Suppressor macrophage (primary cell): ENCODE measurements at regions not wholly inside any gene's neighbourhood (a gene's known extent, or its start where the extent isn't known, plus 50 kb on each side); places are given as distances from the start of the nearest gene placed in this dataset.
"Not testable (repeated sequence)": the region's sequence is repeated elsewhere in the genome, so short reads cannot be mapped to it uniquely, and the experiment has no call there.

Experiments
- DNase-seq, 4 experiments: peaks; one replicate each; pipeline ENCODE4 v3.0.0-alpha.2; 2020 to 2022

GRCh38 chr17:77805970-77806369 lies 152.5 kb upstream of the TNRC6C start:
- DNase-seq: not testable (repeated sequence)

GRCh38 chr17:77807051-77807745 lies 151.3 kb upstream of the TNRC6C start:
- no peak for DNase-seq

DNA sequence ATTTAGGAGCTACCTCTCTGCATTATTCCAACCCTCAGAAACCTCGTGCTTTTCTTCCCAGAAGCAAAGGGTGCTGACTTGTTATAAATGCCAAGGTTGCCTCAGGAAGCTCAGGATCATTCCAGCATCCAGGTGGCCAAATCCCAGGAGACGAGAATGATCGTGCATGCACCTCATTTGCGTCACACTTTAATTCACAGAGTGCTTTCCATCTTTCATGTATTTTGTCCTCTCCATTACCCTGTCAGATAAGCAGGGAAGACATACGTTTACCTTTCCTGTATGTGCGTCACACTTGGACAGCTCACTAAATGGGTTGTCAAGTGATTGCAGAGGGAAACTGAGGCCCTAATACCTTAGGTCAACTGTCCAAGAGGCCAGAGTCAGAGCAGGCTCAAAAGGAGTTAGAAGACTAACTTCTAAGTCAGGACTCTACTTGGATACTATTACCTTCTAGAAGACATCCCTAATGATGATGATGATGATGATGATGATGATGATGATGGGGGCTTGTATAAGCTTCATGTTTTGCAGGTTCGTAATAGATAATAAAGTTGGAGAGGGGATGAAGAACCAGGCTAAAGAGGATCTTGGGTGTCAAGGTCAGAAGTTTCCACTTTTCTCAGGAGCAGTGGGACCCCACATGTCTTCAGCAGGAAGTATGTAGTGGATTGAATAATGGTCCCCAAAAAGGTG lies 150.6 kb upstream of the TNRC6C start:
- no peak for DNase-seq

DNA sequence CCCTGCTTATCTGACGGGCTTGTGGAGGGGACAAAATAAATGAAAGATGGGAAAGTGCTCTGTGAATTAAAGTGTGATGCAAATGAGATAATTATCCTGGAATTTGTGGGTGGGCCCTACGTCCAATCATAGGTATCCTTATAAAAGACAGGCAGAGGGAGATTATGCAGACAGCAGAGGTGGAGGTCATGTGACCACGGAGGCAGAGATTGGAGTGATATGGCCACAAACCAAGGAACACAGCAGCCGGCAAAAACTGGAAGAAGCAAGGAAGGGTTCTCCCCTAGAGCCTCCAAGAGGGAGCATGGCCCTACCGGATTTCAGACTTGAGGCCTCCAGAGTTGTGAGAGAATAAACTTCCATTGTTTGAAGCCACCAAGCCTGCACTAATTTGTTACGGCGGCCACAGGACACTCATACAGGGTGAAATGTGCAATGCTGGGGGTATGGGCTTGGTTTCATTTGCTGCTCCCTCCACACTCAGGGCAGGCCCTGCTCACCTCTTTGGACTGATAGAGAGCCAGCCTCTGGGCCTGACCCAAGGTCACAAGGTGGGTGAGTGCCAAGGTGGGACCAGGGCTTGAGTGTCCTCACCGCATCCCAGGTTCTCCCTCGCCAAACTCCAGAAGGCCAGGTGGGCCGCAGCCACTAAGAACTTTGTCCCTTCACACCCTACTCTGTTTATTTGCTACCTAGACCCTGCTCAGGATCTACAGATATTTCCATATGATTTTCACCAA lies 149.6 kb upstream of the TNRC6C start:
- no peak for DNase-seq

- no peak for DNase-seq
Observed at GRCh38 chr17:77809814-77810213, 148.7 kb upstream of the TNRC6C start.

GRCh38 chr17:77810536-77810935 lies 148.0 kb upstream of the TNRC6C start:
- no peak for DNase-seq

- no peak for DNase-seq
Observed at GRCh38 chr17:77811521-77811920, 147.0 kb upstream of the TNRC6C start.

- DNase-seq: no peak
Observed at GRCh38 chr17:77814091-77814772, 144.3 kb upstream of the TNRC6C start.

DNA sequence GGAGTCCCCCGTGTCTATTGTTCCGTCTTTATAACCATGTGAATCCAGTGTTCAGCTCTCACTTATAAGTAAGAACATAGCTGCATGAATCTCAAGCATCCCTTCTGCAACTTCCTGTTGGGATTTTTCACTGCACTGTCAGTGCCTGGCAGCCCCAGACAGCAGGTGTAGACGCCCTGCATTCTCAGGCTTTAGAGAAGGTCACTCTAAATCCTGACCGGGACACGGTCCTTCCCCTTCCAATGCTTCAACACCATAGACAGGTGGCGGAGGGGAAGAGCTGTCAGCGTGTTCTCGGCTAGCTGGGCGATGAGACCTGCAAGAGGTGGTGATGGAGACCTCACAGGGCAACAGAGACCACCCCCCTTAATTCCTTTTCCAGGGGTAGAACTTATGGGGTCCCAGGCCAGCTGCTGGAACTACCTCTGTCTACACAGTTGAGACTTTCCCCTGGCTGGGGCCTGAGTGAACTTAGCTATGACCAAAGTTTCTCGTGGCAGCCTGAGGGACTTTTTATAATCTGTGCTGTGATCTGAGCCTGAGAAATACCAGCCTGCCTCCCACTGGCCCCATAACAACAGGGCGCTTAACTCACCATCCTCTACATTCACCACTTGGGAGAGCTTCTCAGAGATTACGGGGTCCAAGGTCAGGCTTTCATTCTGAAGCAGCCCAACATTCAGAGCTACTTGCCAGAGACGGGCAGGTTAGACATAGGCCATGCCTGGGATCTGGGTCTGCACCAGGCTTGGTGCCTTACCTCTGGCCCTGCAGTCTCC lies 143.2 kb upstream of the TNRC6C start:
- no peak for DNase-seq

- DNase-seq: no peak
Observed at GRCh38 chr17:77817953-77818352, 140.6 kb upstream of the TNRC6C start.

DNA sequence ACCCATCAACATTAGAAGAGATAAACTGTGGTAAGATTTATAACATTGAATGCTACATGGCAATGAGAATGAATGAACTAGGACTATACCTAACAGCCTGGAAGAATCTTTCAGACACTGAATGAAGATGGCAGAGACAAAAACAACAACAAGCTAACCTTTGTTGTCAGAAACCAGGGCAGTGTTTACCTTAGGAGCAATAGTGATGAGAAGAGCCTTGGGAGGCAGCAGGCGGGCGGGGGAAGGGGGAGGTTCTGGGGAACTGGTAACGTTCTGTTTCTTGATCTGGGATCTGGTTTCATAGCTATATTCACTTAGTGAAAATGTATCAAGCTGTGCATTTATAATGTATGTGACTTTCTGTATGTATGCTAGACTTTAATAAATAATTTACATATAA lies 139.0 kb upstream of the TNRC6C start:
- no peak for DNase-seq

GRCh38 chr17:77821114-77821513 lies 137.4 kb upstream of the TNRC6C start:
- DNase-seq: no peak

GRCh38 chr17:77822302-77823030 lies 136.0 kb upstream of the TNRC6C start:
- no peak for DNase-seq

- DNase-seq: no peak
Observed at GRCh38 chr17:77824102-77824779, 134.3 kb upstream of the TNRC6C start.

- no peak for DNase-seq
Observed at GRCh38 chr17:77824780-77825280, 133.7 kb upstream of the TNRC6C start.

DNA sequence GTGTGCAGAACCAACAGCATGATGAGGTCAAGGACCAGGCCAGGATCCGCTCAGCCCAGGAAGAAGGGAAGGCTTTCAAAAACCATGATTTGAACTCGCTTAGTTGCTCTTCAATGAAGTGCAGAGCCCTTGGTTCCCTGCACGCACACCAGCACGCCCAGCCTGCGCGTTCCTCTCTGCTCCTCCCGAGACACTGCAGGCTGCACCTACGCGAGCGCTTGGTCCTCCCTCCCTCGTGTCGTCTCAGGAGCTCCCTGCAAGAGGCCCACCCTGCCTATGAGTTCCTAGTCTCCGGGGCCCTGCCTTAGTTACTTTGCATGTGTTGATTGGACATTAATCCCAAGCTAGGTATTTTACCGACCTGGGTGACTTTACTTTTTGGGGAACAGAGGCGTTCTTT lies 132.9 kb upstream of the TNRC6C start:
- DNase-seq: no peak

DNA sequence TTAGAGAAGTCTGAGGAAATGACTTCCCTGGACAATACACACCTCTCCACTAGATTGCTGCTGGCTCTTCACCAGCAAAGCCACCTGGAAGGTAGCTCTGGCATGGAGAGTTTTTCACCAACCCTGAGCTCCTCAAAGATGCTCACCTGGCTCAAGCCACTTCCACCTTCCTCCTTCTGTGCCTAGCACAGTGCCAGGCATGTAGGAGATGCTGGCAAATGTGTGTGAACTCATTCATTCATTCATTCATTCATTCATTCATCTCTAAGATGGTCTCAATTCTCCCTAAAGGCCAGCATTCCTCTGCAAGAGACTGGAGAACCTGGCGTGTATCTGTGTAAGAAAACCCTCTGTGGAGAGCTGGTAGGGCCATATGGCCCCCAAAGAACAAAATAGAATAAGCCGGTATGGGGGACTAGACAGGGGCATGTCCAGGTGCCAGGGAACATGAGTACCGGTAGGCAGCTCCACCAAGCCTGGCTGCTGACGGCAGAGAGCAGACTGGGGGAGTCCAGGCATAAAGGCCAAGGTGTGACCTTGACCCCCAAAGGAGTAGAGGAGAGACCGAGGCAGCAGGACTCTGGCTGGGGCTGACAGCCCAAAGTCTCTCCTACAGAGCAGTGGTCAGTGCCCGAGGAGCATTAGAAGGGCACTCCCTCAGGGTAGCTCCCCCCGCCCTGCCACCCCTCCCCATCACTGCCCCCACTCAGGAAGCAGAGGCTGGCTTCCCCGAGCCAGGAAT lies 132.2 kb upstream of the TNRC6C start:
- DNase-seq: no peak

- no peak for DNase-seq
Observed at GRCh38 chr17:77827039-77827438, 131.5 kb upstream of the TNRC6C start.

GRCh38 chr17:77827511-77827910 lies 131.0 kb upstream of the TNRC6C start:
- no peak for DNase-seq
